Vagina (tissue), 2 donors: ENCODE measurements at regions not wholly inside any gene's neighbourhood (a gene's known extent, or its start where the extent isn't known, plus 50 kb on each side); places are given as distances from the start of the nearest gene placed in this dataset.

Source experiments
- CTCF ChIP-seq, 3 experiments: fragments of 450-650 bp in 2 of 3; fragments of 200-600 bp in 1 of 3; sonication (generic) in 1 of 3; IDR thresholded peaks; one replicate each; pipeline ENCODE4 v1.5.1; 2017 to 2019; ENCODE audit warnings: antibody characterized with exemption in 3 of 3, mild to moderate bottlenecking in 2 of 3, moderate library complexity in 2 of 3
- POLR2A ChIP-seq, 2 donors: fragments of 450-650 bp; IDR thresholded peaks; one replicate each; pipeline ENCODE4 v1.6.1; 2017; ENCODE audit warnings: antibody characterized with exemption in 2 of 2, mild to moderate bottlenecking in 2 of 2, moderate library complexity in 2 of 2
- POLR2AphosphoS5 ChIP-seq, 2 donors: sonication (generic); formaldehyde crosslinking; IDR thresholded peaks; one replicate each; pipeline ENCODE4 v1.9.0; 2017; ENCODE audit warnings: antibody characterized with exemption in 2 of 2, mild to moderate bottlenecking in 2 of 2, low read depth in 1 of 2; ENCODE audit not compliant: insufficient read depth in 1 of 2

GRCh38 chr1:234885601-234886000 lies 243.0 kb downstream of the TOMM20 start:
- TF ChIP-seq CTCF (IDR thresholded peaks at IDR 0.05) (no peak), POLR2A (IDR thresholded peaks at IDR 0.05) (no peak), POLR2AphosphoS5 (IDR thresholded peaks at IDR 0.05; ENCODE audit: insufficient read depth in 1 of 2, low read depth in 1 of 2) (no peak)
